TTC549 (cell line): ENCODE measurements at regions not wholly inside any gene's neighbourhood (a gene's known extent, or its start where the extent isn't known, plus 50 kb on each side); places are given as distances from the start of the nearest gene placed in this dataset.
"Not testable (repeated sequence)": the region's sequence is repeated elsewhere in the genome, so short reads cannot be mapped to it uniquely, and the experiment has no call there.

Experiments used
- FAIRE-seq: peaks from 2 replicates; lab custom pipeline; 2012; peaks lifted over from hg19 to GRCh38; lab: Jason Lieb, UNC

- FAIRE-seq, result no peak
Observed at GRCh38 chr16:66049865-66050264, 316.6 kb upstream of the CDH5 start.

- no peak for FAIRE-seq
Observed at GRCh38 chr16:66045626-66046025, 320.9 kb upstream of the CDH5 start.

- no peak for FAIRE-seq
Observed at GRCh38 chr16:66044556-66044955, 321.9 kb upstream of the CDH5 start.

GRCh38 chr16:66044089-66044488, 322.4 kb upstream of the CDH5 start:
- FAIRE-seq, result no peak

- no peak for FAIRE-seq
Observed at GRCh38 chr16:66043326-66043725, 323.2 kb upstream of the CDH5 start.

- no peak for FAIRE-seq
Observed at GRCh38 chr16:66042341-66042740, 324.1 kb upstream of the CDH5 start.

- FAIRE-seq, result no peak
Observed at GRCh38 chr16:66041907-66042306, 324.6 kb upstream of the CDH5 start.

- FAIRE-seq, result no peak
Observed at GRCh38 chr16:66039793-66040192, 326.7 kb upstream of the CDH5 start.

- FAIRE-seq, result no peak
Observed at GRCh38 chr16:66036793-66037715, 329.4 kb upstream of the CDH5 start.

GRCh38 chr16:66036184-66036583, 330.3 kb upstream of the CDH5 start:
- no peak for FAIRE-seq

- no peak for FAIRE-seq
Observed at GRCh38 chr16:66035096-66035495, 331.4 kb upstream of the CDH5 start.

GRCh38 chr16:66032841-66033240, 333.6 kb upstream of the CDH5 start:
- FAIRE-seq, result no peak

GRCh38 chr16:66030036-66030435, 336.5 kb upstream of the CDH5 start:
- FAIRE-seq, result no peak

- no peak for FAIRE-seq
Observed at GRCh38 chr16:66028510-66029216, 337.8 kb upstream of the CDH5 start.

GRCh38 chr16:66026787-66027330, 339.6 kb upstream of the CDH5 start:
- FAIRE-seq, result no peak

- FAIRE-seq, result no peak
Observed at GRCh38 chr16:66026211-66026610, 340.3 kb upstream of the CDH5 start.

GRCh38 chr16:66025751-66026150, 340.7 kb upstream of the CDH5 start:
- no peak for FAIRE-seq

GRCh38 chr16:66024567-66024966, 341.9 kb upstream of the CDH5 start:
- FAIRE-seq, result not testable (repeated sequence)

GRCh38 chr16:66023481-66023880, 343.0 kb upstream of the CDH5 start:
- FAIRE-seq, result no peak

GRCh38 chr16:66020642-66021041, 345.8 kb upstream of the CDH5 start:
- FAIRE-seq, result no peak

GRCh38 chr16:66020046-66020445, 346.4 kb upstream of the CDH5 start:
- no peak for FAIRE-seq

GRCh38 chr16:66019502-66019901, 347.0 kb upstream of the CDH5 start:
- FAIRE-seq, result not testable (repeated sequence)

- FAIRE-seq, result no peak
Observed at GRCh38 chr16:66014221-66014620, 352.3 kb upstream of the CDH5 start.
